22Rv1 (cell line): ENCODE measurements at regions not wholly inside any gene's neighbourhood (a gene's known extent, or its start where the extent isn't known, plus 50 kb on each side); places are given as distances from the start of the nearest gene placed in this dataset.

Experiments used
- CTCF ChIP-seq: fragments of 450-650 bp; IDR thresholded peaks from 2 replicates; pipeline ENCODE4 v1.5.1; 2017; ENCODE audit warnings: mild to moderate bottlenecking
- ZFX ChIP-seq: fragments of 450-650 bp; IDR thresholded peaks from 2 replicates; pipeline ENCODE4 v1.6.1; 2017; ENCODE audit warnings: antibody characterized with exemption, borderline replicate concordance

- no peak for TF ChIP-seq CTCF
- no peak for TF ChIP-seq ZFX
Observed at GRCh38 chr13:42422681-42423080, 150.7 kb downstream of the AKAP11 start.
